ENCODE measurements at regions not wholly inside any gene's neighbourhood (a gene's known extent, or its start where the extent isn't known, plus 50 kb on each side); places are given as distances from the start of the nearest gene placed in this dataset.

GRCh38 chr9:81227507-81228245 lies 461.7 kb downstream of the TLE1 start:
- no peaks in the 10 kb centered on the region for H3K79me2 ChIP-seq (ENCODE audit: control insufficient read depth, insufficient read depth, low read length)
- in situ Hi-C loops (cut with MboI) (no loop called here), intact Hi-C loops (cut with micrococcal nuclease) (no loop called here)
- FAIRE-seq, result no peak
- H3K9ac ChIP-seq (ENCODE audit: insufficient read depth in 1 of 2, low read depth in 2 of 2, low read length in 2 of 2), result no peak overlapping the region
- BruUV-seq (replicated peaks), result no TSS peak
- H3K4me1 ChIP-seq (replicated peaks in 1 of 2; ENCODE audit: control insufficient read depth in 2 of 2, insufficient read depth in 2 of 2, low read length in 2 of 2), result no peaks in the 10 kb centered on the region
- no peak for TF ChIP-seq POLR2B (IDR thresholded peaks at IDR 0.05; ENCODE audit: low read depth, partially characterized antibody)
- TF ChIP-seq, protein P1, sequence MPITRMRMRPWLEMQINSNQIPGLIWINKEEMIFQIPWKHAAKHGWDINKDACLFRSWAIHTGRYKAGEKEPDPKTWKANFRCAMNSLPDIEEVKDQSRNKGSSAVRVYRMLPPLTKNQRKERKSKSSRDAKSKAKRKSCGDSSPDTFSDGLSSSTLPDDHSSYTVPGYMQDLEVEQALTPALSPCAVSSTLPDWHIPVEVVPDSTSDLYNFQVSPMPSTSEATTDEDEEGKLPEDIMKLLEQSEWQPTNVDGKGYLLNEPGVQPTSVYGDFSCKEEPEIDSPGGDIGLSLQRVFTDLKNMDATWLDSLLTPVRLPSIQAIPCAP (CRISPR knock-in tag; IDR thresholded peaks at IDR 0.05; ENCODE audit: borderline replicate concordance), result no peak
- TF ChIP-seq NFXL1 (CRISPR knock-in tag; IDR thresholded peaks at IDR 0.05), result no peak
- TF ChIP-seq ZNF639 (CRISPR knock-in tag; conservative IDR thresholded peaks at IDR 0.05 in 1 of 2, IDR thresholded peaks at IDR 0.05 in 1 of 2), result no peak
- no peak for TF ChIP-seq FOXA3 (CRISPR knock-in tag; conservative IDR thresholded peaks at IDR 0.05 in 1 of 2, IDR thresholded peaks at IDR 0.05 in 1 of 2)
- no peak for TF ChIP-seq SP1 (CRISPR knock-in tag; IDR thresholded peaks at IDR 0.05)
- TF ChIP-seq HOXB6 (CRISPR knock-in tag; IDR thresholded peaks at IDR 0.05; ENCODE audit: borderline replicate concordance), result no peak
- no peak for TF ChIP-seq ZNF197 (CRISPR knock-in tag; IDR thresholded peaks at IDR 0.05; ENCODE audit: low read depth)
- H2AFZ ChIP-seq (ENCODE audit: low read depth, low read length), result no peak overlapping the region
- no peak overlapping the region for H3K4me2 ChIP-seq (ENCODE audit: insufficient read depth, low read length)
- WGBS (ENCODE audit: insufficient coverage, low coverage, missing lambda C conversion rate), result 3% methylated on average over 6 of the region's 6 CpGs
- ChIA-PET CTCF (ENCODE audit: low intra/inter-chr PET ratio) (no interaction called here), POLR2A (no interaction called here)
- no peaks in the 10 kb centered on the region for H3K9me1 ChIP-seq (ENCODE audit: control insufficient read depth, insufficient read depth, low read length)
- no peak overlapping the region for H3K27ac ChIP-seq (ENCODE audit: extremely low read depth, low read depth, low read length)
- no peaks in the 10 kb centered on the region for H4K20me1 ChIP-seq (replicated peaks; ENCODE audit: control insufficient read depth, insufficient read depth, low read length)
- H3K9me3 ChIP-seq (replicated peaks; ENCODE audit: control insufficient read depth, insufficient read depth, low read depth, low read length), result no peaks in the 10 kb centered on the region
- no peaks in the 10 kb centered on the region for H3K27me3 ChIP-seq (ENCODE audit: control insufficient read depth in 2 of 2, insufficient read depth in 2 of 2, low read length in 2 of 2)
- no peak for DNase-seq (ENCODE audit: extremely low read depth in 1 of 4, low spot score in 3 of 4)
- ATAC-seq, result no peak
- no peak overlapping the region for H3K4me3 ChIP-seq
- H3K36me3 ChIP-seq (ENCODE audit: control insufficient read depth, insufficient read depth, low read length), result no peaks in the 10 kb centered on the region
